ENCODE measurements at regions not wholly inside any gene's neighbourhood (a gene's known extent, or its start where the extent isn't known, plus 50 kb on each side); places are given as distances from the start of the nearest gene placed in this dataset.

- no peak for TF ChIP-seq POLR2A (IDR thresholded peaks at IDR 0.05)
- no peak for TF ChIP-seq CTCF (IDR thresholded peaks at IDR 0.05)
Observed at GRCh38 chr10:111234234-111234913, 157.5 kb downstream of the ADRA2A start.
